ENCODE measurements at regions not wholly inside any gene's neighbourhood (a gene's known extent, or its start where the extent isn't known, plus 50 kb on each side); places are given as distances from the start of the nearest gene placed in this dataset.

- DNase-seq: no peak
These were observed 69.5 kb upstream of the SSX2IP start for GRCh38 chr1:84759756-84760155.

GRCh38 chr1:84758968-84759491 is 68.8 kb upstream of the SSX2IP start:
- no peak for DNase-seq

- no peak for DNase-seq
These were observed 68.2 kb upstream of the SSX2IP start for GRCh38 chr1:84758476-84758875.

- peak in 1 of 2 experiments; percentile 25 for DNase-seq
These were observed 67.0 kb upstream of the SSX2IP start for GRCh38 chr1:84757301-84757700.

- DNase-seq: no peak
These were observed 66.3 kb upstream of the SSX2IP start for GRCh38 chr1:84756455-84757082.

GRCh38 chr1:84756001-84756400 is 65.7 kb upstream of the SSX2IP start:
- peak in 1 of 2 experiments; percentile 19 for DNase-seq

GRCh38 chr1:84755216-84755615 is 65.0 kb upstream of the SSX2IP start:
- DNase-seq: no peak

- no peak for DNase-seq
These were observed 64.1 kb upstream of the SSX2IP start for GRCh38 chr1:84754386-84754703.

GRCh38 chr1:84753516-84754385 is 63.5 kb upstream of the SSX2IP start:
- peak; percentile 59 to 87 for DNase-seq

GRCh38 chr1:84750110-84750730 is 60.0 kb upstream of the SSX2IP start:
- no peak for DNase-seq

- DNase-seq: no peak
These were observed 59.2 kb upstream of the SSX2IP start for GRCh38 chr1:84749427-84749826.

- no peak for DNase-seq
These were observed 58.1 kb upstream of the SSX2IP start for GRCh38 chr1:84748364-84748763.

- DNase-seq: no peak
These were observed 55.6 kb upstream of the SSX2IP start for GRCh38 chr1:84745857-84746256.

- DNase-seq: no peak
These were observed 53.6 kb upstream of the SSX2IP start for GRCh38 chr1:84743896-84744295.

- DNase-seq: no peak
These were observed 52.4 kb upstream of the SSX2IP start for GRCh38 chr1:84742653-84743052.

GRCh38 chr1:84740050-84740714 is 49.9 kb upstream of the SSX2IP start:
- no peak for DNase-seq
